ENCODE measurements at regions not wholly inside any gene's neighbourhood (a gene's known extent, or its start where the extent isn't known, plus 50 kb on each side); places are given as distances from the start of the nearest gene placed in this dataset.

- TF ChIP-seq CTCF (IDR thresholded peaks at IDR 0.05) (no peak), POLR2A (IDR thresholded peaks at IDR 0.05) (no peak)
Observed at GRCh38 chr16:79466111-79466510, 134.4 kb downstream of the MAF start.

Measured in tibial nerve (tissue), 3 donors.